Astrocyte of the cerebellum (primary cell): ENCODE measurements at regions not wholly inside any gene's neighbourhood (a gene's known extent, or its start where the extent isn't known, plus 50 kb on each side); places are given as distances from the start of the nearest gene placed in this dataset.
A peak's percentile ranks its signal among the peaks of the same experiment; 100 is the strongest.
"Not testable (repeated sequence)": the region's sequence is repeated elsewhere in the genome, so short reads cannot be mapped to it uniquely, and the experiment has no call there.

ENCODE experiments used
- DNase-seq: peaks from one replicate; pipeline ENCODE4 v3.0.0-alpha.2; 2011; ENCODE audit warnings: low read depth
- H3K4me3 ChIP-seq: 2 replicates; pipeline ENCODE4 v1.5.1; 2011; ENCODE audit warnings: mild to moderate bottlenecking, low read depth, low read length, moderate library complexity
- in situ Hi-C: cut with HindIII; loops from 2 replicates; pipeline ENCODE4 v1.10.0; 2017; ENCODE audit warnings: low sequenced_read_pairs
- TF ChIP-seq, protein P1 (sequence below): IDR thresholded peaks from 2 replicates; pipeline ENCODE4 v1.5.1; 2012; ENCODE audit warnings: low read length, low read depth, moderate library complexity, mild to moderate bottlenecking; ENCODE audit errors: missing control alignments

DNA sequence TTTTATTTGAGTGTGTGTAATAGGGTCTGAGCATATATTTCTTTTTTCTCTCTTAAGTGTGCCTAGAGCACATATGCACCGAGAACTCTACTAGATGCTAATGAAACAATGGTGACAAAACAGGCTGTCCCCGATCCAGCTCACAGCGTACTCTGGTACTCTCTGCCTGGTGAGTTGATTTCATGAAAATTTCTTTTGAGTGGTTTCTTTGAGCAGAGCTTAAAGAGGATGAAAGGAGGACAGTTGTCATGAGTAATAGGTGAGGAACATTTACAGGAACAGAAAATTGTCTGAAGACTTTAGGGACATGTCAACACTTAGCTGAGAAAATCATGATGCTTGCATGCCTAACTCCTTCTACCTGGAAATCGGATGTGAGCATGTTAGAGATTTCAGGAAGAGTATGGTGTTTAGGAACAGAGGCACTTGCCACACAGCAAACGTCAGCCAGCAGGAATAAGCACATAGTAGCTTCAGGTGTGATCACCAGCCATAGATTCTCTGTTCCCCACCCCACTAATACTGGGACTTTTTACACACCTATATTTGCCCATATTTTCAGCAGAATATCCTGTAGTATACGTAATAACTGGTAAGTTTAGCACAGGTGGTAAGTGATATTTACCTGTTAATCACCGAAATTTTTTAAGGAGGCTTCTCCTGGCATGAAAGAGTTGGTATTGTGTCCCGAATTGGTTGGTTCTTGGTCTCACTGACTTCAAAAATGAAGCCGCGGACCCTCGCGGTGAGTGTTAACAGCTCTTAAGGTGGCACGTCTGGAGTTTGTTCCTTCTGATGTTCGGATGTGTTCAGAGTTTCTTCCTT lies 111.1 kb downstream of the ZNF330 start:
- TF ChIP-seq, protein P1, sequence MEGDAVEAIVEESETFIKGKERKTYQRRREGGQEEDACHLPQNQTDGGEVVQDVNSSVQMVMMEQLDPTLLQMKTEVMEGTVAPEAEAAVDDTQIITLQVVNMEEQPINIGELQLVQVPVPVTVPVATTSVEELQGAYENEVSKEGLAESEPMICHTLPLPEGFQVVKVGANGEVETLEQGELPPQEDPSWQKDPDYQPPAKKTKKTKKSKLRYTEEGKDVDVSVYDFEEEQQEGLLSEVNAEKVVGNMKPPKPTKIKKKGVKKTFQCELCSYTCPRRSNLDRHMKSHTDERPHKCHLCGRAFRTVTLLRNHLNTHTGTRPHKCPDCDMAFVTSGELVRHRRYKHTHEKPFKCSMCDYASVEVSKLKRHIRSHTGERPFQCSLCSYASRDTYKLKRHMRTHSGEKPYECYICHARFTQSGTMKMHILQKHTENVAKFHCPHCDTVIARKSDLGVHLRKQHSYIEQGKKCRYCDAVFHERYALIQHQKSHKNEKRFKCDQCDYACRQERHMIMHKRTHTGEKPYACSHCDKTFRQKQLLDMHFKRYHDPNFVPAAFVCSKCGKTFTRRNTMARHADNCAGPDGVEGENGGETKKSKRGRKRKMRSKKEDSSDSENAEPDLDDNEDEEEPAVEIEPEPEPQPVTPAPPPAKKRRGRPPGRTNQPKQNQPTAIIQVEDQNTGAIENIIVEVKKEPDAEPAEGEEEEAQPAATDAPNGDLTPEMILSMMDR: no peak
- DNase-seq: no peak
- in situ Hi-C loops: no loop called here
- H3K4me3 ChIP-seq: no peak overlapping the region

DNA sequence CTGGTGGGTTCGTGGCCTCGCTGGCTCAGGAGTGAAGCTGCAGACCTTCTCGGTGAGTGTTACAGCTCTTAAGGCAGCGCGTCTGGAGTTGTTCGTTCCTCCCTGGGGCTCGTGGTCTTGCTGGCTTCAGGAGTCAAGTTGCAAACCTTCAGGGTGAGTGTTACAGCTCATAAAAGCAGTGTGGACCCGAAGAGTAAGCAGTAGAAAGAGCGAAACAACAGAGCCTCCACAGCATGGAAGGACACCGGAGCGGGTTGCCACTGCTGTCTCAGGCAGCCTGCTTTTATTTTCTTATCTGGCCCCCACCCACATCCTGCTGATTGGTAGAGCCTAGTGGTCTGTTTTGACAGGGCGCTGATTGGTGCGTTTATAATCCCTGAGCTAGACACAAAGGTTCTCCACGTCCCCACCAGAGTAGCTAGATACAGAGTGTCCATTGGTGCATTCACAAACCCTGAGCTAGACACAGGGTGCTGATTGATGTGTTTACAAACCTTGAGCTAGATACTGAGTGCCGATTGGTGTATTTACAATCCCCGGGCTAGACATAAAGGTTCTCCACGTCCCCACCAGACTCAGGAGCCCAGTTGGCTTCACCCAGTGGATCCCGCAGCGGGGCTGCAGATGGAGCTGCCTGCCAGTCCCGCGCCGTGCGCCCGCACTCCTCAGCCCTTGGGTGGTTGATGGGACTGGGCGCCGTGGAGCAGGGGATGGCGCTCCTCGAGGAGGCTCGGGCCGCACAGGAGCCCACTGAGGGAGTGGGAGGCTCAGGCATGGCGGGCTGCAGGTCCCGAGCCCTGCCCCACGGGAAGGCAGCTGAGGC lies 111.9 kb downstream of the ZNF330 start:
- in situ Hi-C loops, H3K4me3 ChIP-seq: not testable (repeated sequence)

DNA sequence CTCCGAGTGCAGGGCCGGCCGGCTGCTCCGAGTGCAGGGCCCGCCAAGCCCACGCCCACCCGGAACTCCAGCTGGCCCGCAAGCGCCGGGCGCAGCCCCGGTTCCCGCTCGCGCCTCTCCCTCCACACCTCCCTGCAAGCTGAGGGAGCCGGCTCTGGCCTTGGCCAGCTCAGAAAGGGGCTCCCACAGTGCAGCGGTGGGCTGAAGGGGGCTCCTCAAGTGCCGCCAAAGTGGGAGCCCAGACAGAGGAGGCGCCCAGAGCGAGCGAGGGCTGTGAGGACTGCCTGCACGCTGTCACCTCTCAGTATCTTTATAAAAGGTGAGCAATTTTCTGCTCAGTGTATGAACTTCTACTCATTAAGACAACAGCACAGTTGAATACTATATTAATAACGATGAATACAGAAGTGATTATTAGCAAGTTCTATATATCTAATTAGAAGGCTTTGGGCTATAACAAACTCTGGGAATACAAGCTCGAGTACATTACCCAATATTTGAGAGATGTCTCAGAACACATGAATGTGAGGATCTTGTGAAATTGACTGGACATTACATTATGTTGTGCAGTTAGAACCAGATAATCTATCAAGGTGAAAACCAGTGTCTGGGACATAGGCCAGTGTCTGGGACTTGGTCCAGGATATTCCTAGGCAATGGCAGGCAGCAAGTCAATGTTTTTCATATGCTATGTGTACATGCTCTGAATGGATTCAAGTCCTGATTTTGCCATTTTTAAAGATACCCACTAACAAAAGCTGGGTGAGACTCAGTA lies 112.9 kb downstream of the ZNF330 start:
- in situ Hi-C loops: not testable (repeated sequence)
- peak overlapping the region; percentile 11 for H3K4me3 ChIP-seq
- peak; percentile 71 for DNase-seq

More for the DNA sequence above, 111.9 kb downstream of the ZNF330 start:
- not testable (repeated sequence) for DNase-seq

DNA sequence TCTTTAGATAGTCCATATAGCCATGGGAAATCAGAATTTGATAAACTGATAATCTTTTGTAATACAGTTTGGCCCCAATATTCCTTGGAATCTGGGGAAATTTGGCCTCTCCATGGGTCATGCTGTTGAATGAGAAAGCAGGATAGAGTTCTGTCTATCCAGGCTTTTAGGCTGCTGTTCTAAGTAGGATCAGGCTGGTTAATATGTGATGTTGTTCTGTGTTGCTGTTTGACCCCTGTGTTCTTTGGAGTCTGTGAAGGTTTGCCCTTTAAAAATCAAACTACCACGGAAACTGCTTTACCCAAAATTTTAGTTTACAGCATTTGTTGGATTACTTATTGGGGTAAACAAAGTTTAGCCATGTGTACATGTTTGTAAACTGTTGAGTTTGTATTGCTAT lies 114.5 kb downstream of the ZNF330 start:
- no peak for DNase-seq
- no peak overlapping the region for H3K4me3 ChIP-seq
- TF ChIP-seq, protein P1: no peak
- in situ Hi-C loops: no loop called here

DNA sequence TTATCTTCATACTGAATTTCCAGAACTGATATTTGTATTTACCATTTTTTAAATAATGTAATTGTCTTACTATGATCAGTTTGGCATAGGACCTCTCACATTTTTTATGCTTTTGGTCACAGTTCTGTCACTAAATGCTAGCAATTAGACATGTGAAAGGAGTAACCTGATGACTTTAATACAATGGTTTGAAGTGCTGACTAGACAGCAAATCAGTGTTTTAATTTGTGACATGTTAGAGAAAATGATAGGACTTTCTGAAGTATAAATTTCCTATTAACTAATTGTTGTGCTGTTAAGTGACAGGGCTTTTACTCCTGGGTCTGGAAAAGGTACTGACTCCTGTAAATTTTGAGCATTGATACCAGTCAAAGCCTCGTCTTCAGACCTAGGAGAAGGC lies 117.5 kb downstream of the ZNF330 start:
- in situ Hi-C loops: no loop called here
- TF ChIP-seq, protein P1: no peak
- DNase-seq: no peak
- H3K4me3 ChIP-seq: no peak overlapping the region

GRCh38 chr4:141339391-141339790 lies 118.7 kb downstream of the ZNF330 start:
- DNase-seq: no peak
- TF ChIP-seq, protein P1: no peak
- in situ Hi-C loops: no loop called here
- no peak overlapping the region for H3K4me3 ChIP-seq

- no peak overlapping the region for H3K4me3 ChIP-seq
- TF ChIP-seq, protein P1: no peak
- in situ Hi-C loops: no loop called here
- DNase-seq: peak; percentile 8
These were observed 119.3 kb downstream of the ZNF330 start for GRCh38 chr4:141339966-141340365.
